ENCODE measurements at regions not wholly inside any gene's neighbourhood (a gene's known extent, or its start where the extent isn't known, plus 50 kb on each side); places are given as distances from the start of the nearest gene placed in this dataset.

- no peak for TF ChIP-seq CTCF (IDR thresholded peaks at IDR 0.05; ENCODE audit: low read depth, low read length)
- no peak for DNase-seq (ENCODE audit: extremely low read depth, low read depth)
Observed at GRCh38 chr5:58048185-58048925, 411.5 kb downstream of the PLK2 start.

GRCh38 chr5:58046371-58046770 is 413.5 kb downstream of the PLK2 start:
- no peak for DNase-seq (ENCODE audit: extremely low read depth, low read depth)
- TF ChIP-seq CTCF (IDR thresholded peaks at IDR 0.05; ENCODE audit: low read depth, low read length), result no peak

GRCh38 chr5:58044166-58044565 is 415.7 kb downstream of the PLK2 start:
- DNase-seq (ENCODE audit: extremely low read depth, low read depth), result no peak
- TF ChIP-seq CTCF (IDR thresholded peaks at IDR 0.05; ENCODE audit: low read depth, low read length), result no peak

GRCh38 chr5:58043032-58043945 is 416.6 kb downstream of the PLK2 start:
- DNase-seq (ENCODE audit: extremely low read depth, low read depth), result no peak
- TF ChIP-seq CTCF (IDR thresholded peaks at IDR 0.05; ENCODE audit: low read depth, low read length), result no peak

- TF ChIP-seq CTCF (IDR thresholded peaks at IDR 0.05; ENCODE audit: low read depth, low read length), result no peak
Observed at GRCh38 chr5:58041884-58042283, 418.0 kb downstream of the PLK2 start.

GRCh38 chr5:58040846-58041245 is 419.0 kb downstream of the PLK2 start:
- no peak for TF ChIP-seq CTCF (IDR thresholded peaks at IDR 0.05; ENCODE audit: low read depth, low read length)
- no peak for DNase-seq (ENCODE audit: extremely low read depth, low read depth)

More at GRCh38 chr5:58041884-58042283, 418.0 kb downstream of the PLK2 start:
- no peak for DNase-seq (ENCODE audit: extremely low read depth, low read depth)

GRCh38 chr5:58040044-58040443 is 419.8 kb downstream of the PLK2 start:
- no peak for TF ChIP-seq CTCF (IDR thresholded peaks at IDR 0.05; ENCODE audit: low read depth, low read length)
- no peak for DNase-seq (ENCODE audit: extremely low read depth, low read depth)

Data from AG09319 (cell line).